ENCODE measurements at regions not wholly inside any gene's neighbourhood (a gene's known extent, or its start where the extent isn't known, plus 50 kb on each side); places are given as distances from the start of the nearest gene placed in this dataset.
"Not testable (repeated sequence)": the region's sequence is repeated elsewhere in the genome, so short reads cannot be mapped to it uniquely, and the experiment has no call there.

DNA sequence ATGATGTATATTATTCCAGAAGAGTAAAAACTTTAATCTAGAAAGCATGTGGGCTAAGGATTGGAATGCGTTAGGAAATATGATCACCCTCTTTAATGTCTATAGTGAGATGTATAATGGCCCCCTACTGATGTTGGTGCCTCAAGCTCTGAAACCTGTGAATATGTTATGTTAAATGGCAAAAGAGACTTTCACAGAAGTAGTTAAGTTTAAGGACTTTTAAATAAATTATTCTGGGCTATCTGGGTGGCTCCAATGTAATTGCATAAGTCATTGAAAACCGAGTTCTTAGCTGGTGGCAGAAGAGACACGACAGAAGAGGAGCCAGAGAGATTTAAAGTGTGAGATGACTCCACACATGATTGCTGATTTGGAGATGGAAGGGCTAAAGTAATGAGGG lies 1048.4 kb downstream of the PRIM2 start:
- H3K4me1 ChIP-seq (ENCODE audit: control insufficient read depth, insufficient read depth, low read length, poor library complexity, severe bottlenecking); H3K27ac ChIP-seq (ENCODE audit: low read depth, low read length, severe bottlenecking); H3K36me3 ChIP-seq (ENCODE audit: control insufficient read depth, insufficient read depth, low read length); H3K4me3 ChIP-seq (ENCODE audit: extremely low read depth, insufficient read depth, low read length, poor library complexity, severe bottlenecking): not testable (repeated sequence)
- WGBS, 2 experiments (ENCODE audit: insufficient coverage in 2 of 2), result 37 to 43% methylated on average over 2 of the region's 3 CpGs
- peaks cover 11% of the 10 kb centered on the region for H3K9me3 ChIP-seq (ENCODE audit: control insufficient read depth, low read length)

DNA sequence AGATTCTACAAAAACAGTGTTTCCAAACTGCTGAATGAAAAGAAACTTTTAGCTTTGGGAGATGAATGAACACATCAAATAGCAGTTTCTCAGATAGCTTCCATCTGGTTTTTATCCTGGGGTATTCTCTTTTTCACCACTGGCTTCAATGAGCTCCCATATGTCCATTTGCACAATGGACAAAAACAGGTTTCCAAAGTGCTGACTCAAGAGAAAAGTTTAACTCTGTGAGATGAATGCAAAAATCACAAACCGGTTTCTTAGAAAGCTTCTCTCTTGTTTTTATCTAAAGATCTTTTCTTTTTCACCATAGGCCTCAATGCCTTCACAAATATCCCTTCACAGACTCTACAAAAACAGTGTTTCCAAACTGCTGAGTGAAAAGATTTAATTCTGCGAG lies 1089.2 kb downstream of the PRIM2 start:
- H3K4me3 ChIP-seq (ENCODE audit: extremely low read depth, insufficient read depth, low read length, poor library complexity, severe bottlenecking); H3K4me1 ChIP-seq (ENCODE audit: control insufficient read depth, insufficient read depth, low read length, poor library complexity, severe bottlenecking); H3K36me3 ChIP-seq (ENCODE audit: control insufficient read depth, insufficient read depth, low read length); H3K27ac ChIP-seq (ENCODE audit: low read depth, low read length, severe bottlenecking): not testable (repeated sequence)
- 47% methylated on average over 2 of the region's 2 CpGs; no CpG with 5 or more reads in 1 of the 2 experiments for WGBS, 2 experiments (ENCODE audit: insufficient coverage in 2 of 2)
- H3K9me3 ChIP-seq (ENCODE audit: control insufficient read depth, low read length), result peaks cover 46% of the 10 kb centered on the region

- Histone ChIP-seq H3K27ac (ENCODE audit: low read depth, low read length, severe bottlenecking) (no peak overlapping the region), H3K36me3 (ENCODE audit: control insufficient read depth, insufficient read depth, low read length) (no peaks in the 10 kb centered on the region), H3K9me3 (ENCODE audit: control insufficient read depth, low read length) (peaks cover 56% of the 10 kb centered on the region), H3K4me1 (ENCODE audit: control insufficient read depth, insufficient read depth, low read length, poor library complexity, severe bottlenecking) (no peaks in the 10 kb centered on the region), H3K4me3 (ENCODE audit: extremely low read depth, insufficient read depth, low read length, poor library complexity, severe bottlenecking) (no peak overlapping the region)
Measured at GRCh38 chr6:58419321-58419720, 1101.9 kb downstream of the PRIM2 start.

Measured in mesodermal cell (in vitro differentiated cells).